H1 (cell line): ENCODE measurements at regions not wholly inside any gene's neighbourhood (a gene's known extent, or its start where the extent isn't known, plus 50 kb on each side); places are given as distances from the start of the nearest gene placed in this dataset.
A peak's percentile ranks its signal among the peaks of the same experiment; 100 is the strongest.

ENCODE experiments used
- CTCF ChIA-PET: fragments of 300-600 bp; sonication (Branson Sonifier 250); formaldehyde crosslinking; loops from one replicate; lab custom pipeline; 2021; ENCODE audit not compliant: partially characterized antibody; lab: Charles Lee
- POLR2A ChIA-PET: fragments of 300-600 bp; sonication (Branson Sonifier 250); formaldehyde crosslinking; loops from one replicate; lab custom pipeline; 2021; ENCODE audit warnings: inconsistent platforms; ENCODE audit not compliant: partially characterized antibody; lab: Charles Lee
- DNase-seq, 2 experiments: peaks; one replicate each; pipeline versions ENCODE4 v3.0.0 to v3.0.0-alpha.2; 2010 to 2022; ENCODE audit warnings: low spot score in 2 of 2, low read depth in 1 of 2, mixed read lengths in 1 of 2
- FAIRE-seq: peaks from 2 replicates; lab custom pipeline; 2011; peaks lifted over from hg19 to GRCh38; lab: Jason Lieb, UNC
- H2AFZ ChIP-seq: 2 replicates; pipeline ENCODE4 v1.8.1; 2012; ENCODE audit warnings: low read length, inconsistent platforms
- H2AK5ac ChIP-seq: 2 replicates; pipeline ENCODE4 v1.6.1; 2013; ENCODE audit warnings: low read depth, low read length
- H2BK120ac ChIP-seq: replicated peaks from 2 replicates; pipeline ENCODE3; 2013; ENCODE audit warnings: low read depth, low read length, inconsistent platforms
- H2BK12ac ChIP-seq: 2 replicates; pipeline ENCODE4 v1.6.1; 2013; ENCODE audit warnings: low read depth, low read length
- H2BK15ac ChIP-seq: 2 replicates; pipeline ENCODE4 v1.6.1; 2013; ENCODE audit warnings: low read length
- H2BK20ac ChIP-seq: 2 replicates; pipeline ENCODE4 v1.6.1; 2013; ENCODE audit warnings: low read length
- H2BK5ac ChIP-seq: 2 replicates; pipeline ENCODE4 v1.6.1; 2013; ENCODE audit warnings: low read depth, low read length
- H3K14ac ChIP-seq: 2 replicates; pipeline ENCODE4 v1.6.1; 2013; ENCODE audit warnings: inconsistent platforms; ENCODE audit not compliant: insufficient read length
- H3K18ac ChIP-seq: 2 replicates; pipeline ENCODE4 v1.6.1; 2013; ENCODE audit warnings: low read length; ENCODE audit errors: extremely low read depth
- H3K23ac ChIP-seq: 2 replicates; pipeline ENCODE4 v1.6.1; 2013; ENCODE audit warnings: inconsistent platforms; ENCODE audit not compliant: insufficient read length
- H3K23me2 ChIP-seq: 2 replicates; pipeline ENCODE4 v1.6.1; 2013; ENCODE audit warnings: low read depth, low read length
- H3K27ac ChIP-seq: 2 replicates; pipeline ENCODE4 v1.6.1; 2011; ENCODE audit warnings: low read depth, low read length, inconsistent platforms
- H3K27me3 ChIP-seq, 4 experiments: replicated peaks in 1 of 4; 1 replicate in 1 of 4; 2 replicates in 3 of 4; pipeline versions ENCODE4 v1.6.1 to v1.8.1; 2011 to 2013; ENCODE audit warnings: low read length in 3 of 4, mild to moderate bottlenecking in 3 of 4, inconsistent platforms in 2 of 4, mixed read lengths in 2 of 4, moderate library complexity in 1 of 4; ENCODE audit not compliant: control insufficient read depth in 3 of 4, insufficient read depth in 3 of 4; ENCODE audit errors: extremely low read depth in 1 of 4
- H3K36me3 ChIP-seq, 4 experiments: 2 replicates each; pipeline versions ENCODE4 v1.6.1 to v1.8.1; 2011 to 2013; ENCODE audit warnings: mild to moderate bottlenecking in 4 of 4, low read length in 3 of 4, moderate library complexity in 2 of 4, control low read depth in 1 of 4, inconsistent platforms in 1 of 4; ENCODE audit not compliant: insufficient read depth in 4 of 4, control insufficient read depth in 2 of 4
- H3K4ac ChIP-seq: replicated peaks from 2 replicates; pipeline ENCODE3; 2013; ENCODE audit warnings: low read length, low read depth, mixed read lengths, inconsistent platforms; ENCODE audit not compliant: insufficient read length
- H3K4me1 ChIP-seq, 4 experiments: replicated peaks in 1 of 4; 1 replicate in 1 of 4; 2 replicates in 3 of 4; pipeline versions ENCODE4 v1.6.1 to v1.8.1; 2011 to 2013; ENCODE audit warnings: low read length in 3 of 4, inconsistent platforms in 2 of 4, mixed read lengths in 1 of 4; ENCODE audit not compliant: insufficient read depth in 4 of 4, control insufficient read depth in 3 of 4
- H3K4me2 ChIP-seq, 2 experiments: 2 replicates each; pipeline versions ENCODE4 v1.6.1 to v1.8.1; 2011 to 2013; ENCODE audit warnings: low read depth in 2 of 2, low read length in 2 of 2, control low read depth in 1 of 2, inconsistent platforms in 1 of 2, mild to moderate bottlenecking in 1 of 2; ENCODE audit not compliant: insufficient read depth in 1 of 2
- H3K4me3 ChIP-seq, 4 experiments: fragments of 200-600, 300-600 bp in 1 of 4; sonication (generic), shearing (Covaris generic), sonication (Bioruptor Twin) in 1 of 4; 2 replicates each; pipeline versions ENCODE4 v1.5.1 to v1.8.1; 2011 to 2016; ENCODE audit warnings: low read length in 4 of 4, low read depth in 3 of 4, control low read depth in 2 of 4, inconsistent platforms in 2 of 4, mild to moderate bottlenecking in 2 of 4, mixed read lengths in 1 of 4, moderate library complexity in 1 of 4; ENCODE audit not compliant: insufficient read depth in 2 of 4; ENCODE audit errors: extremely low read depth in 1 of 4
- H3K56ac ChIP-seq: replicated peaks from 2 replicates; pipeline ENCODE3; 2013; ENCODE audit warnings: low read depth, mild to moderate bottlenecking, mixed read lengths, low read length, inconsistent platforms; ENCODE audit not compliant: insufficient read length
- H3K79me1 ChIP-seq: 2 replicates; pipeline ENCODE4 v1.6.1; 2013; ENCODE audit warnings: low read depth, low read length, control low read depth
- H3K79me2 ChIP-seq, 2 experiments: 2 replicates each; pipeline versions ENCODE4 v1.6.1 to v1.8.1; 2012 to 2013; ENCODE audit warnings: low read length in 2 of 2, mild to moderate bottlenecking in 2 of 2, inconsistent platforms in 1 of 2; ENCODE audit not compliant: insufficient read depth in 2 of 2, control insufficient read depth in 1 of 2
- H3K9ac ChIP-seq, 4 experiments: replicated peaks in 1 of 4; 1 replicate in 1 of 4; 2 replicates in 3 of 4; pipeline versions ENCODE4 v1.6.1 to v1.8.1; 2011 to 2013; ENCODE audit warnings: low read depth in 3 of 4, low read length in 3 of 4, control low read depth in 2 of 4, mild to moderate bottlenecking in 2 of 4, moderate library complexity in 2 of 4, inconsistent platforms in 1 of 4; ENCODE audit errors: extremely low read depth in 1 of 4
- H3K9me3 ChIP-seq, 2 experiments: 2 replicates each; pipeline versions ENCODE4 v1.6.1 to v1.8.1; 2012 to 2013; ENCODE audit warnings: mild to moderate bottlenecking in 2 of 2, moderate library complexity in 2 of 2, control low read depth in 1 of 2, inconsistent platforms in 1 of 2, low read depth in 1 of 2, low read length in 1 of 2, mixed read lengths in 1 of 2; ENCODE audit not compliant: insufficient read depth in 2 of 2
- H4K20me1 ChIP-seq, 2 experiments: replicated peaks in 1 of 2; 2 replicates each; pipeline versions ENCODE3 to v1.8.1; 2011 to 2013; ENCODE audit warnings: inconsistent platforms in 2 of 2, low read length in 2 of 2, mild to moderate bottlenecking in 1 of 2; ENCODE audit not compliant: insufficient read depth in 2 of 2, control insufficient read depth in 1 of 2
- H4K5ac ChIP-seq: 2 replicates; pipeline ENCODE4 v1.6.1; 2013; ENCODE audit warnings: low read length, low read depth, mixed read lengths, inconsistent platforms; ENCODE audit not compliant: insufficient read length
- H4K8ac ChIP-seq: 2 replicates; pipeline ENCODE4 v1.8.0; 2013; ENCODE audit warnings: mild to moderate bottlenecking, moderate library complexity, low read length, inconsistent platforms; ENCODE audit not compliant: insufficient read depth; ENCODE audit errors: extremely low read depth
- H4K91ac ChIP-seq: replicated peaks from 2 replicates; pipeline ENCODE3; 2013; ENCODE audit warnings: low read length, mixed read lengths, inconsistent platforms; ENCODE audit not compliant: insufficient read length
- WGBS, 2 experiments: shearing (Covaris generic) in 1 of 2; methylation state at CpG; one replicate each; pipeline versions ENCODE4 v1.1.6 to v1.1.7; 2013 to 2015; ENCODE audit warnings: low lambda C conversion rate in 2 of 2, mixed read lengths in 2 of 2, inconsistent platforms in 1 of 2, low coverage in 1 of 2, missing lambda C conversion rate in 1 of 2; ENCODE audit not compliant: insufficient replicate concordance in 2 of 2, insufficient coverage in 1 of 2, insufficient read length in 1 of 2; ENCODE audit errors: extremely low coverage in 1 of 2, missing lambda C conversion rate in 1 of 2; 5-methylcytosine and 5-hydroxymethylcytosine counted together

DNA sequence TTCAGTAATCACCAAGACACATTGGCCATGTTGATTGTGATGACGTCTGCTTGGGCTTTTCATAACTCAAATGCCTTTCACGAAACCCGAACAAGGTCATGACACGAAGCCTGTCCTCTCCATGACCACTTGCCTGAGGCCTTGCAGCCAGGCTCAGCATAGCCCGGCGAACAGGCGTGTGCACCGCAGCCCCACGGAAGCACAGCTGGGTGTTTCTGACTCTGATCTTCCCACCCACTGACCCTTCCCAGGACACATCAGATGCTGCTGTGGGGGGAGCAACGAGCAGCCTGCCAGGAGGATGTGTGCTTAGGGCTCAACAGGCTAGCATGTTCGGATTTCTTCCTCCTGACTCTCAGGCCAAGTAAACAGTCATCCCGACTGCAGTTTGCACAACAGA lies 369.4 kb upstream of the SALL3 start:
- peak overlapping the region; percentile 0 for H4K91ac ChIP-seq
- no peak overlapping the region for H3K4me3 ChIP-seq
- H3K4me2 ChIP-seq = no peak overlapping the region
- CTCF ChIA-PET = no interaction called here
- no peak overlapping the region for H2BK120ac ChIP-seq
- FAIRE-seq (no peak), DNase-seq (no peak)
- WGBS, 2 experiments = 97% methylated on average over 12 of the region's 12 CpGs; no CpG with 5 or more reads in 1 of the 2 experiments
- no peak overlapping the region for H2AK5ac ChIP-seq
- H3K23ac ChIP-seq = no peak overlapping the region
- H3K79me2 ChIP-seq = no peaks in the 10 kb centered on the region
- no peak overlapping the region for H3K14ac ChIP-seq
- H3K4me1 ChIP-seq = no peaks in the 10 kb centered on the region
- peaks cover 12% of the 10 kb centered on the region; the same call in 1 of the 2 replicates for H3K23me2 ChIP-seq
- POLR2A ChIA-PET = no interaction called here
- no peaks in the 10 kb centered on the region for H3K27me3 ChIP-seq
- H2BK12ac ChIP-seq = 0 out of 2 replicates have a peak overlapping the region, but pooled peaks have one; percentile 42
- no peak overlapping the region for H3K18ac ChIP-seq
- H3K79me1 ChIP-seq = no peaks in the 10 kb centered on the region
- peaks cover 0 to 10% of the 10 kb centered on the region in 2 experiments for H4K20me1 ChIP-seq
- peak overlapping the region; percentile 71; the same call in 1 of the 2 replicates for H4K8ac ChIP-seq
- peak overlapping the region; percentile 72; the same call in 1 of the 2 replicates for H2BK15ac ChIP-seq
- no peak overlapping the region for H3K27ac ChIP-seq
- no peak overlapping the region for H2AFZ ChIP-seq
- H2BK5ac ChIP-seq = no peak overlapping the region
- no peaks in the 10 kb centered on the region for H3K36me3 ChIP-seq
- H3K9me3 ChIP-seq = no peaks in the 10 kb centered on the region; a peak in 1 of 4 replicates
- H3K56ac ChIP-seq = no peak overlapping the region
- H3K4ac ChIP-seq = no peak overlapping the region
- no peak overlapping the region for H3K9ac ChIP-seq
- H2BK20ac ChIP-seq = no peak overlapping the region
- H4K5ac ChIP-seq = no peak overlapping the region
